Mesenchymal stem cell (in vitro differentiated cells and primary cell): ENCODE measurements at regions not wholly inside any gene's neighbourhood (a gene's known extent, or its start where the extent isn't known, plus 50 kb on each side); places are given as distances from the start of the nearest gene placed in this dataset.

Experiments used
- DNase-seq: peaks from one replicate; pipeline ENCODE4 v3.0.0-alpha.2; 2013
- H2AFZ ChIP-seq: one replicate; pipeline ENCODE4 v1.6.1; 2013; ENCODE audit warnings: low read depth, mild to moderate bottlenecking, control low read depth, inconsistent platforms, low read length, moderate library complexity
- H2AK5ac ChIP-seq: 2 replicates; pipeline ENCODE4 v1.6.1; 2013; ENCODE audit warnings: low read length, moderate library complexity, mild to moderate bottlenecking, inconsistent platforms; ENCODE audit not compliant: severe bottlenecking
- H2BK120ac ChIP-seq: one replicate; pipeline ENCODE4 v1.6.1; 2013; ENCODE audit warnings: low read depth, mild to moderate bottlenecking, inconsistent platforms, low read length, moderate library complexity
- H2BK12ac ChIP-seq, 2 experiments: one replicate each; pipeline ENCODE4 v1.6.1; 2013; ENCODE audit warnings: inconsistent platforms in 2 of 2, low read length in 2 of 2, mild to moderate bottlenecking in 2 of 2, moderate library complexity in 2 of 2, control low read depth in 1 of 2
- H2BK15ac ChIP-seq: one replicate; pipeline ENCODE4 v1.6.1; 2013; ENCODE audit warnings: mild to moderate bottlenecking, low read depth, inconsistent platforms; ENCODE audit not compliant: poor library complexity, severe bottlenecking
- H2BK5ac ChIP-seq: 2 replicates; pipeline ENCODE4 v1.6.1; 2013; ENCODE audit warnings: low read depth, mild to moderate bottlenecking, low read length, control low read depth, inconsistent platforms; ENCODE audit not compliant: poor library complexity, severe bottlenecking
- H3K14ac ChIP-seq, 2 experiments: one replicate each; pipeline ENCODE4 v1.6.1; 2013; ENCODE audit warnings: inconsistent platforms in 2 of 2, low read length in 2 of 2, control low read depth in 1 of 2, mild to moderate bottlenecking in 1 of 2, moderate library complexity in 1 of 2
- H3K18ac ChIP-seq, 2 experiments: one replicate each; pipeline ENCODE4 v1.6.1; 2013; ENCODE audit warnings: inconsistent platforms in 2 of 2, low read length in 2 of 2, control low read depth in 1 of 2, low read depth in 1 of 2, mild to moderate bottlenecking in 1 of 2
- H3K23ac ChIP-seq, 2 experiments: one replicate each; pipeline ENCODE4 v1.6.1; 2013; ENCODE audit warnings: inconsistent platforms in 2 of 2, low read length in 2 of 2, mild to moderate bottlenecking in 2 of 2, moderate library complexity in 2 of 2, control low read depth in 1 of 2
- H3K27ac ChIP-seq: 2 replicates; pipeline ENCODE4 v1.5.1; 2013; ENCODE audit warnings: mild to moderate bottlenecking, moderate library complexity, low read length, control low read depth, inconsistent platforms; ENCODE audit not compliant: poor library complexity, severe bottlenecking
- H3K27me3 ChIP-seq, 2 experiments: 2 replicates each; pipeline versions ENCODE4 v1.6.1 to v1.7.0; 2013; ENCODE audit warnings: low read length in 2 of 2, mild to moderate bottlenecking in 2 of 2, moderate library complexity in 2 of 2, control low read depth in 1 of 2, inconsistent platforms in 1 of 2; ENCODE audit not compliant: control insufficient read depth in 1 of 2, insufficient read depth in 1 of 2
- H3K36me3 ChIP-seq, 2 experiments: 2 replicates each; pipeline versions ENCODE4 v1.6.1 to v1.7.0; 2013; ENCODE audit warnings: low read length in 2 of 2, control low read depth in 1 of 2, inconsistent platforms in 1 of 2, low read depth in 1 of 2, mild to moderate bottlenecking in 1 of 2; ENCODE audit not compliant: insufficient read depth in 2 of 2, control insufficient read depth in 1 of 2
- H3K4ac ChIP-seq, 2 experiments: one replicate each; pipeline ENCODE4 v1.6.1; 2013; ENCODE audit warnings: inconsistent platforms in 2 of 2, low read length in 2 of 2, mild to moderate bottlenecking in 2 of 2, moderate library complexity in 2 of 2, control low read depth in 1 of 2, low read depth in 1 of 2
- H3K4me1 ChIP-seq: 2 replicates; pipeline ENCODE4 v1.6.1; 2013; ENCODE audit warnings: low read depth, low read length, control low read depth; ENCODE audit not compliant: control insufficient read depth, insufficient read depth
- H3K4me2 ChIP-seq: 2 replicates; pipeline ENCODE4 v1.6.1; 2013; ENCODE audit warnings: low read length, mild to moderate bottlenecking, inconsistent platforms; ENCODE audit not compliant: poor library complexity, severe bottlenecking
- H3K4me3 ChIP-seq, 2 experiments: 2 replicates each; pipeline versions ENCODE4 v1.5.1 to v1.7.0; 2013; ENCODE audit warnings: low read length in 2 of 2, mild to moderate bottlenecking in 2 of 2, control low read depth in 1 of 2, low read depth in 1 of 2; ENCODE audit not compliant: insufficient read depth in 1 of 2
- H3K79me1 ChIP-seq: replicated peaks from 2 replicates; pipeline ENCODE4 v1.6.1; 2013; ENCODE audit warnings: mild to moderate bottlenecking, control low read depth, low read length, inconsistent platforms; ENCODE audit not compliant: poor library complexity, severe bottlenecking
- H3K9ac ChIP-seq: 2 replicates; pipeline ENCODE4 v1.7.0; 2013; ENCODE audit warnings: mild to moderate bottlenecking, low read length, moderate library complexity
- H3K9me3 ChIP-seq: 2 replicates; pipeline ENCODE4 v1.7.0; 2013; ENCODE audit warnings: mild to moderate bottlenecking, low read length; ENCODE audit not compliant: control insufficient read depth
- H4K8ac ChIP-seq: one replicate; pipeline ENCODE4 v1.6.1; 2013; ENCODE audit warnings: inconsistent platforms, mild to moderate bottlenecking, low read length, moderate library complexity
- H4K91ac ChIP-seq: one replicate; pipeline ENCODE4 v1.6.1; 2013; ENCODE audit warnings: mild to moderate bottlenecking, low read length, inconsistent platforms
- WGBS: methylation state at CpG from one replicate; pipeline ENCODE4 v1.1.7; 2013; ENCODE audit warnings: mixed read lengths; 5-methylcytosine and 5-hydroxymethylcytosine counted together

DNA sequence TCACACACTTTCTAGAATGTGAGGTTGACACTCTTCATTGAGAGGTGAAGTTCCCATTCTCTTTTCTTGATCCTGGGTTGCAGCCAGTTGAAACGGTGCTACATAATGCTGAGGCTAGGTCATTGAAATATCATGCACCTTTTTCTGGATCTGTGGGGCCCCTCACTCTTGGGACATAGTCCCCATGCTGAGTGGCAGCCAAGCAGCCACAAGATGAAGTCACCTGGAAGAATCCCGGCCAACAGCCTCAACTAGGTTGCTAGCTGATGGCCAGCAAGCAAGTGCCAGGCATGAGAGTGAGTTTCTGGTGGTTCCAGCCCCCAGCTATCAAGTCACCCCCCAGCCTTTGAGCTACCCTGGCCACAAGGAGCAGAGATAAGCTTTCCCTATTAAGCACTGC lies 148.5 kb upstream of the TSHZ3 start:
- Histone ChIP-seq H2BK120ac (no peak overlapping the region), H2AFZ (no peak overlapping the region), H3K79me1 (no peaks in the 10 kb centered on the region), H3K23ac (no peak overlapping the region), H3K14ac (no peak overlapping the region), H3K27ac (no peak overlapping the region), H2BK15ac (no peak overlapping the region), H3K4me1 (no peaks in the 10 kb centered on the region), H2AK5ac (no peak overlapping the region), H2BK5ac (no peak overlapping the region), H4K8ac (no peak overlapping the region), H3K4ac (no peak overlapping the region), H3K4me3 (no peak overlapping the region), H4K91ac (no peak overlapping the region), H3K18ac (no peak overlapping the region), H3K36me3 (no peaks in the 10 kb centered on the region), H3K4me2 (peak overlapping the region; percentile 16), H3K9me3 (no peaks in the 10 kb centered on the region), H2BK12ac (no peak overlapping the region), H3K27me3 (peaks cover 0 to 11% of the 10 kb centered on the region in 2 experiments), H3K9ac (no peak overlapping the region)
- 73% methylated on average over 2 of the region's 2 CpGs for WGBS
- DNase-seq, result no peak

DNA sequence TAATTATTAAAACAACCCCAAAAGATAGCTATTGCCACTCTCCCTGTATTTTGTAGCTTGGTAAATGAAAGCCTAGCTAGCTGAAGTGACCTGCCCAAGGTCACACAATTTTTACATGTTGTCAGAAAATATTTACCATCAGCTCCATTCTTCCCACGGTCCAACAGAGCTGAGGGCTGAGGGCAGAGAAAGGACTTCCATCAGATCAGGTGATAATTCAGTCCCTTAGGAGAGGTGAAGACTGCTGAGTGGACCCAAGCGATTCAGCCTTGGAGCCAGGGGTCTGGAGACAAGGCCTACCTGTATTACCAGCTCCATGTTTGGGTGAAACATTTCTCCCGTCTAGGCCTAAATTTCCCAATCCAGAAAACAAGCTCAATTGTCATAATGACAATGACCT lies 149.5 kb upstream of the TSHZ3 start:
- no peak overlapping the region for H3K27ac ChIP-seq
- no peak overlapping the region for H3K18ac ChIP-seq
- no peaks in the 10 kb centered on the region for H3K79me1 ChIP-seq
- H3K27me3 ChIP-seq, result peaks cover 0 to 12% of the 10 kb centered on the region in 2 experiments
- H2BK120ac ChIP-seq, result no peak overlapping the region
- no peaks in the 10 kb centered on the region for H3K36me3 ChIP-seq
- no peaks in the 10 kb centered on the region for H3K4me1 ChIP-seq
- no peak overlapping the region for H2BK15ac ChIP-seq
- H3K4me3 ChIP-seq, result no peak overlapping the region
- H3K4me2 ChIP-seq, result no peak overlapping the region
- H3K23ac ChIP-seq, result no peak overlapping the region
- WGBS, result 96% methylated on average over 2 of the region's 3 CpGs
- no peak for DNase-seq
- no peak overlapping the region for H2AK5ac ChIP-seq
- no peak overlapping the region for H4K91ac ChIP-seq
- no peak overlapping the region for H3K4ac ChIP-seq
- no peak overlapping the region for H2BK12ac ChIP-seq
- no peak overlapping the region for H2AFZ ChIP-seq
- no peaks in the 10 kb centered on the region for H3K9me3 ChIP-seq
- H3K9ac ChIP-seq, result no peak overlapping the region
- H4K8ac ChIP-seq, result no peak overlapping the region
- no peak overlapping the region for H3K14ac ChIP-seq
- H2BK5ac ChIP-seq, result no peak overlapping the region

DNA sequence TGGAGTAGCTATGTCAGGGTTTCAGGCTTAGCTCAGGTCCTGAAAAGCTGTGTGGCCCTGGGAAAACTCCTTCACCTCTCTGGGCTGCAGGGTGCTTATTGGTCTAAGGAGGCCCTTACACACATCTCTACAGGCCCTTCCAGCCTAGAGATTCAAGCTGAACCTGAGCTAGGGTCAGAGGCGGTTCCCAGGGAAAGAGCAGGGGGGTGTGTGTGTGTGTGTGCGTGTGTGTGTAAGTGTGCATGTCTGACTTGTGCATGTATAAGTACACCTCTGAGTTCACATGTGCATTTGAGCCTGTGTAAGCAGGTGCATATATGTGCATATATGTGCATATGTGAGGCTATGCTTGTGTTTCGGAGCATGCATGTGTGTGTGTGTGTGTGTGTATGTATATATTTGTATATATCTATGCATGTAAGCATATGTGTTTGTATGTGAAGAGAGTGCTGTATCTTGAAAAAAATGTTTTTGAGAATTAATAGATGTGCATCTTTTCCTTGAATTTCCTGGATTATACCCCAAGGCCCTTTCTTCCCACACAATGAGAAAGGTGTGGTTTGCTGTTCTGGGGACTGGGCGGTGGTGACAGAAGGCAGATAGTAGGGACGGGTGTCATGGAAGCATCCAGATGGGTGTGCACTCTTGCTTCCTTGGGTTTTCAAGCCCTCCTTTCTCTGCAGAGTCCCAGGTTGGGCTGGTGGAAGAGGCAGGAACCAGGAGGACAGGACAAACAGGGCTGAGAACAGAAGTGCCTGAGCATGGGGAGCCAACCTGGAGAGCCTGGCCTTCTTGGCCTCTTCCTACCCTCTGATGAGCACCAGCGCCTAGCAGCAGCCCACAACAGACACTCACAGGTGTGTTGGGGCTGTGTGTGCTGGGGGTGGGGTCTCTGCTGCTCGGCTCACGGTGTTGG lies 150.3 kb upstream of the TSHZ3 start:
- Histone ChIP-seq H3K14ac (peak overlapping the region in 1 of 2 experiments; percentile 31), H2AFZ (no peak overlapping the region), H2BK12ac (no peak overlapping the region), H3K79me1 (no peaks in the 10 kb centered on the region), H3K18ac (no peak overlapping the region), H2BK15ac (no peak overlapping the region), H3K4me2 (no peak overlapping the region), H3K4me3 (no peak overlapping the region), H2BK5ac (no peak overlapping the region), H2AK5ac (no peak overlapping the region), H4K8ac (no peak overlapping the region), H2BK120ac (no peak overlapping the region), H3K23ac (no peak overlapping the region), H4K91ac (no peak overlapping the region), H3K27me3 (peaks cover 0 to 14% of the 10 kb centered on the region in 2 experiments), H3K9me3 (no peaks in the 10 kb centered on the region), H3K4ac (no peak overlapping the region), H3K9ac (no peak overlapping the region), H3K27ac (no peak overlapping the region), H3K4me1 (no peaks in the 10 kb centered on the region), H3K36me3 (no peaks in the 10 kb centered on the region)
- WGBS, result 96% methylated on average over 7 of the region's 8 CpGs
- no peak for DNase-seq

DNA sequence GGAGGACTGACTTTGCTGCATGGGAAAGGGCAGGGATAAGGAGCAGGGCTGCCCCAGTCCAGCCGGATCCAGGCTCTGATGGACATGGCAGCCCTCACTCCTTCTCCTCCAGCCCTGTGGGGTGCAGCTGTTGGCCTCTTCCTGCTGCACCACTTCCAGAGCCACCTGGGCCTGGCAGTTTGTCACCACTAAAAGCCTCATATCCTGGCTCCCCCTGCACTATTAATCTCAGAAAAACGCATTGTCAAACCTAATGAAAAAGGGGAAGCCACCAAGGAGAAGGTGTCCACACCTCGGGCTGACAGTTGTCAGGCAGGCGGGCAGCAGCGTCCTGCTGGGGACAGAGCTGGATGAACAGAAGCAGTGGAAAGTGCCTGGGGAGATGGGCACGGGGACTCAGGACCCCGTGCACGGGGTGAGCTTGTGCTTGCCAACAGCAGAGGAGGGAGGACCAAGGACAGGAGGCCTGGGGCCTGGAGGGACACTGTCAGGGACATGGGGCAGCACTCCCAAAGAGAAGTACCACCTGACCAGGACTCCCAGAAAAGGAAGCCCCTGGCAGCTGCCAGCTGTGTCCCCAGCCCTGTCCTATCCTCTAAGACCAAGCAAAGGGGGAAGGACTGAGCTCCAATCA lies 151.1 kb upstream of the TSHZ3 start:
- H3K36me3 ChIP-seq, result no peaks in the 10 kb centered on the region
- no peak overlapping the region for H3K23ac ChIP-seq
- peak overlapping the region in 1 of 2 experiments; percentile 31 for H3K14ac ChIP-seq
- WGBS, result 90% methylated on average over 8 of the region's 8 CpGs
- H2BK5ac ChIP-seq, result no peak overlapping the region
- H2AK5ac ChIP-seq, result no peak overlapping the region
- H3K4me2 ChIP-seq, result no peak overlapping the region
- H3K4me3 ChIP-seq, result no peak overlapping the region
- H2BK15ac ChIP-seq, result no peak overlapping the region
- DNase-seq, result no peak
- no peak overlapping the region for H3K9ac ChIP-seq
- peaks cover 0 to 19% of the 10 kb centered on the region in 2 experiments for H3K27me3 ChIP-seq
- H3K18ac ChIP-seq, result no peak overlapping the region
- no peak overlapping the region for H3K27ac ChIP-seq
- peak overlapping the region; percentile 31 for H4K91ac ChIP-seq
- no peak overlapping the region for H2BK120ac ChIP-seq
- peak overlapping the region; percentile 10 for H4K8ac ChIP-seq
- no peak overlapping the region for H2AFZ ChIP-seq
- H3K4ac ChIP-seq, result no peak overlapping the region
- H2BK12ac ChIP-seq, result no peak overlapping the region
- no peaks in the 10 kb centered on the region for H3K79me1 ChIP-seq
- H3K9me3 ChIP-seq, result no peaks in the 10 kb centered on the region
- H3K4me1 ChIP-seq, result no peaks in the 10 kb centered on the region
